ENCODE measurements at regions not wholly inside any gene's neighbourhood (a gene's known extent, or its start where the extent isn't known, plus 50 kb on each side); places are given as distances from the start of the nearest gene placed in this dataset.

GRCh38 chr18:26696786-26697185 lies 148.4 kb upstream of the KCTD1 start:
- peaks cover 56% of the 10 kb centered on the region for H3K27me3 Mint-ChIP-seq (ENCODE audit: insufficient read depth)
- no peak overlapping the region for H3K27ac ChIP-seq (ENCODE audit: low read depth, low read length)
- no peak for TF ChIP-seq CTCF (conservative IDR thresholded peaks at IDR 0.05)
- no peaks in the 10 kb centered on the region for H3K36me3 ChIP-seq (ENCODE audit: control insufficient read depth, insufficient read depth, low read length)
- DNase-seq: no peak
- peaks cover 2% of the 10 kb centered on the region for H3K4me1 Mint-ChIP-seq
- peaks cover 62% of the 10 kb centered on the region for H3K27me3 ChIP-seq (ENCODE audit: control insufficient read depth, insufficient read depth, low read length, poor library complexity, severe bottlenecking)
- peaks cover 11% of the 10 kb centered on the region for H3K4me1 ChIP-seq (ENCODE audit: control insufficient read depth, insufficient read depth, low read length)
- H3K27ac Mint-ChIP-seq: no peak overlapping the region
- H3K4me3 Mint-ChIP-seq: no peak overlapping the region
- H3K9ac ChIP-seq (ENCODE audit: extremely low read depth, low read length, poor library complexity, severe bottlenecking): no peak overlapping the region
- H3K4me3 ChIP-seq (ENCODE audit: low read length): no peak overlapping the region
- H3K9me3 ChIP-seq (ENCODE audit: control insufficient read depth, low read length): peaks cover 12% of the 10 kb centered on the region
- H3K36me3 Mint-ChIP-seq (ENCODE audit: low read depth): no peaks in the 10 kb centered on the region
- WGBS, 2 experiments (ENCODE audit: insufficient coverage in 1 of 2, insufficient read length in 1 of 2): 95 to 100% methylated on average over 1 of the region's 2 CpGs
- peaks cover 8% of the 10 kb centered on the region for H3K9me3 Mint-ChIP-seq

- Histone ChIP-seq H3K27me3 (ENCODE audit: control insufficient read depth, insufficient read depth, low read length, poor library complexity, severe bottlenecking) (peaks cover 57% of the 10 kb centered on the region), H3K4me1 (ENCODE audit: control insufficient read depth, insufficient read depth, low read length) (peaks cover 11% of the 10 kb centered on the region), H3K27ac (ENCODE audit: low read depth, low read length) (no peak overlapping the region), H3K4me3 (ENCODE audit: low read length) (no peak overlapping the region), H3K9me3 (ENCODE audit: control insufficient read depth, low read length) (peaks cover 12% of the 10 kb centered on the region), H3K36me3 (ENCODE audit: control insufficient read depth, insufficient read depth, low read length) (no peaks in the 10 kb centered on the region), H3K9ac (ENCODE audit: extremely low read depth, low read length, poor library complexity, severe bottlenecking) (no peak overlapping the region)
- 92 to 93% methylated on average over 3 to 5 of the region's 6 CpGs for WGBS, 2 experiments (ENCODE audit: insufficient coverage in 1 of 2, insufficient read length in 1 of 2)
- Mint-ChIP-seq H3K27ac (no peak overlapping the region), H3K36me3 (ENCODE audit: low read depth) (no peaks in the 10 kb centered on the region), H3K27me3 (ENCODE audit: insufficient read depth) (peaks cover 61% of the 10 kb centered on the region), H3K4me1 (peaks cover 2% of the 10 kb centered on the region), H3K4me3 (no peak overlapping the region), H3K9me3 (peaks cover 12% of the 10 kb centered on the region)
- no peak for DNase-seq
- TF ChIP-seq CTCF (conservative IDR thresholded peaks at IDR 0.05): no peak
These were observed 148.0 kb upstream of the KCTD1 start for GRCh38 chr18:26696308-26696707.

- WGBS, 2 experiments (ENCODE audit: insufficient coverage in 1 of 2, insufficient read length in 1 of 2): 83 to 86% methylated on average over 7 of the region's 7 CpGs
- TF ChIP-seq CTCF (conservative IDR thresholded peaks at IDR 0.05): no peak
These were observed 141.0 kb upstream of the KCTD1 start for GRCh38 chr18:26689226-26689879.

More at GRCh38 chr18:26689226-26689879, 141.0 kb upstream of the KCTD1 start:
- Histone ChIP-seq H3K36me3 (ENCODE audit: control insufficient read depth, insufficient read depth, low read length) (no peaks in the 10 kb centered on the region), H3K9ac (ENCODE audit: extremely low read depth, low read length, poor library complexity, severe bottlenecking) (no peak overlapping the region), H3K27ac (ENCODE audit: low read depth, low read length) (no peak overlapping the region), H3K4me1 (ENCODE audit: control insufficient read depth, insufficient read depth, low read length) (peaks cover 12% of the 10 kb centered on the region), H3K9me3 (ENCODE audit: control insufficient read depth, low read length) (peaks cover 10% of the 10 kb centered on the region), H3K27me3 (ENCODE audit: control insufficient read depth, insufficient read depth, low read length, poor library complexity, severe bottlenecking) (peaks cover 13% of the 10 kb centered on the region), H3K4me3 (ENCODE audit: low read length) (no peak overlapping the region)
- no peaks in the 10 kb centered on the region for H3K36me3 Mint-ChIP-seq (ENCODE audit: low read depth)
- H3K9me3 Mint-ChIP-seq: peaks cover 17% of the 10 kb centered on the region
- no peak for DNase-seq
- no peak overlapping the region for H3K27ac Mint-ChIP-seq
- H3K4me1 Mint-ChIP-seq: peaks cover 17% of the 10 kb centered on the region
- H3K4me3 Mint-ChIP-seq: no peak overlapping the region
- peaks cover 39% of the 10 kb centered on the region for H3K27me3 Mint-ChIP-seq (ENCODE audit: insufficient read depth)
